AG04450 (cell line): ENCODE measurements at regions not wholly inside any gene's neighbourhood (a gene's known extent, or its start where the extent isn't known, plus 50 kb on each side); places are given as distances from the start of the nearest gene placed in this dataset.

Experiments used
- CTCF ChIA-PET: fragments of 300-600, 350-600 bp; formaldehyde crosslinking; extraction: SDS; loops from one replicate; lab custom pipeline; 2022; ENCODE audit warnings: antibody characterized with exemption, inconsistent platforms; lab: Charles Lee
- POLR2A ChIA-PET: fragments of 350-600 bp; formaldehyde crosslinking; extraction: SDS; loops from one replicate; lab custom pipeline; 2021; ENCODE audit warnings: antibody characterized with exemption, inconsistent platforms; lab: Yijun Ruan, JAX
- DNase-seq: peaks from one replicate; pipeline ENCODE4 v3.0.0-alpha.2; 2011; ENCODE audit warnings: low read depth, low spot score
- H3K27ac ChIP-seq: one replicate; pipeline ENCODE4 v1.5.1; 2012; ENCODE audit warnings: low read depth, low read length, control low read depth
- H3K27me3 ChIP-seq: one replicate; pipeline ENCODE4 v1.6.0; 2012; ENCODE audit warnings: low read length; ENCODE audit not compliant: control insufficient read depth, insufficient read depth
- H3K4me3 ChIP-seq: 2 replicates; pipeline ENCODE4 v1.5.1; 2011; ENCODE audit warnings: mild to moderate bottlenecking, low read depth, low read length, control low read depth
- H3K9me3 ChIP-seq: 2 replicates; pipeline ENCODE4 v1.5.1; 2012; ENCODE audit warnings: low read length; ENCODE audit not compliant: control insufficient read depth, insufficient read depth
- TF ChIP-seq, protein P1 (sequence below): IDR thresholded peaks from 2 replicates; pipeline ENCODE4 v1.5.1; 2011; ENCODE audit warnings: low read depth, low read length, control low read depth, inconsistent platforms

DNA sequence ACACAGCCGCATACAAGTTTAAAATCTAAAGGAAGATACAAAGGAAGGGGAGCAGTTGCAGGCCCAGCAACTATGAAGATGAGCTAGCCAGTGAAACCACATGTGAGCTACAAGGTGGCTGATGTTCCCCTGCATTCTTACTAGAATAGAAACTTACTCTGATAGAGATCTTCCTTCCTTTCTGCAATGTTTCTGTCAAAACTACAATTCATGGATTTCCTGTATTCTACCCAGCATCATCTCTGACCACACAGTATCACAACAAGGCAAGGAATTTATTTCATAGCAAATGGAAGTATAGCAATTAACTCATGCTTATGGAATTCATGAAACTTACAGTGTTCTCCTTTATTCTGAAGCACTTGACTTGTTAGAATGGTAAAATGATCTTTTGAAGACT lies 68.7 kb upstream of the AASS start:
- CTCF ChIA-PET = interaction anchor here (0.6 kb wide), 1 partner anchor 326 kb away, joined by 3 read pairs; no protein-coding TSS in a partner anchor
- DNase-seq = no peak
- no peaks in the 10 kb centered on the region for H3K9me3 ChIP-seq
- no peaks in the 10 kb centered on the region for H3K27me3 ChIP-seq
- TF ChIP-seq, protein P1, sequence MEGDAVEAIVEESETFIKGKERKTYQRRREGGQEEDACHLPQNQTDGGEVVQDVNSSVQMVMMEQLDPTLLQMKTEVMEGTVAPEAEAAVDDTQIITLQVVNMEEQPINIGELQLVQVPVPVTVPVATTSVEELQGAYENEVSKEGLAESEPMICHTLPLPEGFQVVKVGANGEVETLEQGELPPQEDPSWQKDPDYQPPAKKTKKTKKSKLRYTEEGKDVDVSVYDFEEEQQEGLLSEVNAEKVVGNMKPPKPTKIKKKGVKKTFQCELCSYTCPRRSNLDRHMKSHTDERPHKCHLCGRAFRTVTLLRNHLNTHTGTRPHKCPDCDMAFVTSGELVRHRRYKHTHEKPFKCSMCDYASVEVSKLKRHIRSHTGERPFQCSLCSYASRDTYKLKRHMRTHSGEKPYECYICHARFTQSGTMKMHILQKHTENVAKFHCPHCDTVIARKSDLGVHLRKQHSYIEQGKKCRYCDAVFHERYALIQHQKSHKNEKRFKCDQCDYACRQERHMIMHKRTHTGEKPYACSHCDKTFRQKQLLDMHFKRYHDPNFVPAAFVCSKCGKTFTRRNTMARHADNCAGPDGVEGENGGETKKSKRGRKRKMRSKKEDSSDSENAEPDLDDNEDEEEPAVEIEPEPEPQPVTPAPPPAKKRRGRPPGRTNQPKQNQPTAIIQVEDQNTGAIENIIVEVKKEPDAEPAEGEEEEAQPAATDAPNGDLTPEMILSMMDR = no peak
- POLR2A ChIA-PET = no interaction called here
- no peak overlapping the region for H3K4me3 ChIP-seq
- H3K27ac ChIP-seq = no peak overlapping the region

DNA sequence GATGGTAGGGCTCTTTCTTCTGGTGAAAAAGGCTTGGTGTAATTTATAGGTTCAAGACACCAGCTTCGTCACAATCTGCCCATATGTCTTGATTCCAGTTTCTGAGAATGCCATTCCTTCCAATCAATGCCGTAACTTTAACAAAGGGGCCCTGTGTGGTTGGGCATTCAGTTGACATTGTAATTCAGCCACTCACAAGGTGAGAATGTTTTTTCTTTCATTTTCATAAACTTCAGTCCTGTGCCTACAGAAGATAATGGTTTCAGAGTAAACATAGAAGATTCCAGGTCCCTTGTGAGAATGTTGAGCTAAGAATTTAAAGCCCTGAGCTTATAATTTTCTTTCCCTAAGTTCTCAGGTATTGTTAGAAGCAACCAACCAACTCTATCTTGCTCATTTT lies 67.3 kb upstream of the AASS start:
- Histone ChIP-seq H3K4me3 (no peak overlapping the region), H3K27ac (no peak overlapping the region), H3K27me3 (no peaks in the 10 kb centered on the region), H3K9me3 (no peaks in the 10 kb centered on the region)
- POLR2A ChIA-PET = no interaction called here
- TF ChIP-seq, protein P1 = no peak
- CTCF ChIA-PET = interaction anchor here (0.6 kb wide), 1 partner anchor 317 kb away, joined by 4 read pairs; no protein-coding TSS in a partner anchor
- no peak for DNase-seq

DNA sequence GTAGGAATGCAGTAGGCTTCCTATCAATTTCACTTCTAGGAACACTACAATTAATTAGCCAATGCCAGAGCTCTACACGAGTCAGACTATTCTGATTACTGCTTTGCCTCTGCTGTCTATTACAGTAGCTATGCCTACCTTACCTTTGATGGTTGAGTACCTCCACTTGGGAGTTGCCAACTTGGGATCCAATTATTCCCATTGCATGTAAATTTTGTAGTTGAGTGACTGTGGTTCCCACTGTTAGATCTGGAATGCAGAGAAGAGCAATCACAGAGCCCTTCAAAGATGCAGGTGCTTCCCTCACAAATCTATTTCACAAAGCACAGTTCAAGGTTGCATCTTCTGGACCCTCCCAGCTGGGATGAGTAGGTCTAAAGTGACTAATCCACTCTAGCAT lies 62.9 kb upstream of the AASS start:
- TF ChIP-seq, protein P1 = no peak
- DNase-seq = no peak
- Histone ChIP-seq H3K9me3 (no peaks in the 10 kb centered on the region), H3K27ac (no peak overlapping the region), H3K4me3 (no peak overlapping the region), H3K27me3 (no peaks in the 10 kb centered on the region)
- ChIA-PET POLR2A (no interaction called here), CTCF (no interaction called here)

DNA sequence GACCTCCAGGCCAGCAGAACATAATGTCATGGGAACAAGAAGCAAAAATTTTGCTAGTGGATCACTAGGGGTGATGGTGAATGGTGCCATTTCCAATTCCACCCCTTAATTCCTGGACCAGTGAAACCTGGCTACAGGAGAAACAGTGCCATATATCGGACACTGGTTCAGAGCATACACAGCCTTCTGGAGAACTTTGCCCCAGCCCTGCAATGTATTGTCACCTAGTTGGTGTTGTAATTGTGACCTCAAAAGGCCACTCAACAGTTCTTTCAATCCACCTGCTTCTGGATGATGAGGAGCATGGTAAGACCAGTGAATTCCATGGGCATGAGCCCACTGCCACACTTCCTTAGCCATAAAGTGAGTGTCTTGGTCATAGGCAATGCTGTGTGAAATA lies 59.8 kb upstream of the AASS start:
- no peaks in the 10 kb centered on the region for H3K27me3 ChIP-seq
- H3K4me3 ChIP-seq = no peak overlapping the region
- TF ChIP-seq, protein P1 = no peak
- no peaks in the 10 kb centered on the region for H3K9me3 ChIP-seq
- no peak overlapping the region for H3K27ac ChIP-seq
- CTCF ChIA-PET = no interaction called here
- no peak for DNase-seq
- POLR2A ChIA-PET = no interaction called here

DNA sequence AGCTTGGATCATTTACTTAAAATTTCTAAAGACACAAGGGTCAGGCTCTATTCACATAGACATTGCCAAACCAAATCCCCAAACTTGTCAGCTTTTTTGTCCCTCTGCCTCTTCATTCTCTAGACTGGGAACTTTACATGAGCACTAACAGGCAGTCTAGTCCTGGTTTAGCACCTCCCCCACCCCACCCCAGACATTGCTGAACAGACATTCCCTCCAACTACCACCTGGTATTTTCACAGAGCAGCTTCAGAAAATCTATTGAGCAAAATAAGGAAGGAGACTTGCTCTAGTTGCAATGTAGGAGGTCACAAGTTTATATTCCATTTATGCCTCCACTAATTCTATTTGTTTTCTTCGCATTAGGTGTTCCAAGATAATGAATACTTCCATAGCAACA lies 56.8 kb upstream of the AASS start:
- TF ChIP-seq, protein P1 = no peak
- ChIA-PET POLR2A (no interaction called here), CTCF (interaction anchor here (0.6 kb wide), 1 partner anchor 18 kb away, joined by 3 read pairs; no protein-coding TSS in a partner anchor)
- H3K27me3 ChIP-seq = no peaks in the 10 kb centered on the region
- no peak overlapping the region for H3K4me3 ChIP-seq
- H3K27ac ChIP-seq = no peak overlapping the region
- H3K9me3 ChIP-seq = no peaks in the 10 kb centered on the region
- DNase-seq = no peak
